NK-92 (cell line): ENCODE measurements at regions not wholly inside any gene's neighbourhood (a gene's known extent, or its start where the extent isn't known, plus 50 kb on each side); places are given as distances from the start of the nearest gene placed in this dataset.
"Not testable (repeated sequence)": the region's sequence is repeated elsewhere in the genome, so short reads cannot be mapped to it uniquely, and the experiment has no call there.

Experiments used
- DNase-seq: peaks from one replicate; lab custom pipeline; 2025; ENCODE audit not compliant: unreplicated experiment; lab: John Stamatoyannopoulos, UW

- DNase-seq: no peak
These were observed 51.9 kb upstream of the TBL1XR1 start for GRCh38 chr3:177249203-177249602.

- no peak for DNase-seq
These were observed 52.9 kb upstream of the TBL1XR1 start for GRCh38 chr3:177250151-177250550.

GRCh38 chr3:177251755-177252154 is 54.5 kb upstream of the TBL1XR1 start:
- no peak for DNase-seq

- no peak for DNase-seq
These were observed 59.7 kb upstream of the TBL1XR1 start for GRCh38 chr3:177257006-177257405.

GRCh38 chr3:177257625-177258024 is 60.3 kb upstream of the TBL1XR1 start:
- DNase-seq: no peak

GRCh38 chr3:177262396-177262795 is 65.1 kb upstream of the TBL1XR1 start:
- DNase-seq: no peak

- DNase-seq: no peak
These were observed 66.5 kb upstream of the TBL1XR1 start for GRCh38 chr3:177263615-177264368.

GRCh38 chr3:177271811-177272501 is 74.7 kb upstream of the TBL1XR1 start:
- not testable (repeated sequence) for DNase-seq

GRCh38 chr3:177278016-177278415 is 80.7 kb upstream of the TBL1XR1 start:
- no peak for DNase-seq

GRCh38 chr3:177279118-177279815 is 82.0 kb upstream of the TBL1XR1 start:
- no peak for DNase-seq

GRCh38 chr3:177281292-177282118 is 84.2 kb upstream of the TBL1XR1 start:
- no peak for DNase-seq

GRCh38 chr3:177282119-177282655 is 84.9 kb upstream of the TBL1XR1 start:
- no peak for DNase-seq

- DNase-seq: no peak
These were observed 86.7 kb upstream of the TBL1XR1 start for GRCh38 chr3:177283983-177284382.

- DNase-seq: no peak
These were observed 87.2 kb upstream of the TBL1XR1 start for GRCh38 chr3:177284383-177284881.

GRCh38 chr3:177286034-177286433 is 88.8 kb upstream of the TBL1XR1 start:
- DNase-seq: no peak

- no peak for DNase-seq
These were observed 89.9 kb upstream of the TBL1XR1 start for GRCh38 chr3:177287231-177287630.

GRCh38 chr3:177290633-177291032 is 93.4 kb upstream of the TBL1XR1 start:
- no peak for DNase-seq

- no peak for DNase-seq
These were observed 96.9 kb upstream of the TBL1XR1 start for GRCh38 chr3:177294221-177294620.

- no peak for DNase-seq
These were observed 97.8 kb upstream of the TBL1XR1 start for GRCh38 chr3:177295116-177295515.

GRCh38 chr3:177299250-177299649 is 102.0 kb upstream of the TBL1XR1 start:
- DNase-seq: no peak
